H1 (cell line): ENCODE measurements at regions not wholly inside any gene's neighbourhood (a gene's known extent, or its start where the extent isn't known, plus 50 kb on each side); places are given as distances from the start of the nearest gene placed in this dataset.

Source experiments
- EP300 ChIP-seq, 2 experiments: IDR thresholded peaks; 1 replicate in 1 of 2; 2 replicates in 1 of 2; pipeline ENCODE4 v1.6.1; 2011 to 2012; ENCODE audit warnings: low read depth in 2 of 2, low read length in 2 of 2, mild to moderate bottlenecking in 2 of 2, borderline replicate concordance in 1 of 2, inconsistent platforms in 1 of 2, moderate library complexity in 1 of 2
- POLR2AphosphoS5 ChIP-seq: IDR thresholded peaks from 2 replicates; pipeline ENCODE4 v1.6.1; 2011; ENCODE audit warnings: low read depth, low read length

DNA sequence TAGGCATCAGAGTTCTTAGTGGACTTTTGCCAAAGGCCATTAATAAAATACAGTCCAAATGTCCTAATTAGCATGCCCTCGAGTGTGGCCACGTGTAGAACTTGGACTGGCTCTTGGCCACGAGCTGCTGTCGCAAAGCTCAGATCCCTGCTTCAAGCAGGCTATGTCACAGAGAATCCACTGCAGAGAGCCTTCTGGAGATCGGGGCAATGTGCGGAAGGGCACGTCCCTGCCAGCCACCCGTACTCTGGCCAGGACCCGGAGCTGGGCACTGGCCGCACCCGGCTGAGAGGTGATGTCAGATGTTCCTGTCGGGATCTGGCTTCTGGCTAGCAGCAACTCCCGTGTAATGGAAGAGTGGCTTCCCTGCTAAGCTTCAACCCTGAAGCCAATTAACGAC is 432.7 kb upstream of the ID2 start:
- TF ChIP-seq POLR2AphosphoS5, result no peak
- no peak for TF ChIP-seq EP300 (IDR thresholded peaks at IDR 0.05; ENCODE audit: borderline replicate concordance in 1 of 2, low read depth in 2 of 2, low read length in 2 of 2)
